SKM-1 treated with dmso at 0.1 percent for 144 hours (cell line): ENCODE measurements at regions not wholly inside any gene's neighbourhood (a gene's known extent, or its start where the extent isn't known, plus 50 kb on each side); places are given as distances from the start of the nearest gene placed in this dataset.
"Not testable (repeated sequence)": the region's sequence is repeated elsewhere in the genome, so short reads cannot be mapped to it uniquely, and the experiment has no call there.

Source experiments
- DNase-seq: peaks from one replicate; lab custom pipeline; 2025; ENCODE audit not compliant: unreplicated experiment; lab: John Stamatoyannopoulos, UW

DNA sequence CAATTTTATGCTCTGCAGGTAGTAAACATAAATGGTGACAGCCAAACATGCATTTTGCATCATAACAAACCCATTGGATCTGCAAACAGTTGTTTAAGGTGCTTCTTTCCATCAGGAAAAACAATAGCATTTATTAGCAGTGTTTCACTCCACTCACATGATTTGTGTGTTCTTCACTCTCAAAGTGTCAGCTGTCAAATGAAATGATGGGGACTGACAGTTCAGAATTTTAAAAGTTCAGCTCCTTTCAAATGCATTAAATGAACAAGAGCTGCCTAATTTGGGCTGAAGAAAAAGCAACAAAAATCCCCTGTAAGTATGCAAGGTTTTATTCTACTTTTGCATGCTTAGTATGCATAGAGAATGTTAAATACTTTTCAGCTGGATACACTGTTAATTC, 145.2 kb upstream of the CDIN1 start:
- no peak for DNase-seq

DNA sequence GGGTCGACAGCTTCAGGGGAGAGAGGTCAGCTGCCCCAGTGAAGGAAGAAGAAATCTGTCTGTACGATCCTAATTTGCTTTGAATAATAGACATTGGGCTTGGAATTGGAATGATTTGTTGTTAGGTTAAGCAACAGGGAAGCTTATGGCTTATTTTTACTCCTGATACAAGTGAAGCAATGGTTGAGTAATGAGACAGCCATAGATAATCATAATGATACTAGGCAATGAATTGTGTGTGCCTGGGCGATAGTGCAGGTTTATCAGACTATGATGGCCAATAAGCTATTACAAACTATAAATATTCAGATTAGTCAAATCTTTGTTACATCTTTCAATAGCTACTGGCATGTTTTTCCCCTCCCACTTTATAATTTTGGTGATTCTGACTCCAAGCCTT, 140.9 kb upstream of the CDIN1 start:
- DNase-seq, result no peak

DNA sequence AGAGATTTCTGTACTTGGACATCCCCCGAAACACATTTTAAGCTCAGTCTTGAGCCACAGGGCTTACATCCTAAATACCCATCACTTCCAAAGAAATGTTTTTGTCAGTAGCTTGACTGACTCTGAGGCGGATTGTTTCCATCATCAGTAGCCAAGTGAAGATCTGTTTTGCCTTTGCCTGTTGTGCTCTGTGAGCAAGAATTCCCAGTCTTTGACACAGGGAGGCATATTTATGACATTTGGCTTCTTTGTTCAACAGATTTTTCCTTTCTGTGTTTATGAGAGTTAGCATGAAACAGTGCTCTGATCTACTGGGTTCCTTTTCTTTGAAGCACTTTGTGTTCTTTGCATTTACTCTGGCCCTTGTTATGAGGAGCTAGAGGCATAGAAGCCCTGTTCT, 132.1 kb upstream of the CDIN1 start:
- DNase-seq, result no peak

DNA sequence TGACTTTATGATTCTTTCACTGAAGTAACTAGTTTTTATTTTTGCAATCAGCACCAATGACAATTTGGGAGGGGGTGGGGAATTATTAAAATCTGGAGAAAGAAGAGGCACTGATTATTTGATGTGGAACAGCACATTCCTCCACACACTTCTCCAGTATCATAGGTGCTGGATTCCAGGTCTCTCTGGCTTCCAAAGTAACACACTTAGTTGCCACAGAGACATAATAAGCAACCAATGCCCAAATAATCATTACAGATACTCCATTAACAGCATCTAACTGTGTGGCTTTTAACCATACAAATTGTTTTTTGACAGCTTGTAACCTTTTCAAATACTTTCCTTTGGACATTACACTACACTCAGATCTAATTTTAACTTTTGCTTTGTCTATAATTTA, 131.0 kb upstream of the CDIN1 start:
- no peak for DNase-seq

DNA sequence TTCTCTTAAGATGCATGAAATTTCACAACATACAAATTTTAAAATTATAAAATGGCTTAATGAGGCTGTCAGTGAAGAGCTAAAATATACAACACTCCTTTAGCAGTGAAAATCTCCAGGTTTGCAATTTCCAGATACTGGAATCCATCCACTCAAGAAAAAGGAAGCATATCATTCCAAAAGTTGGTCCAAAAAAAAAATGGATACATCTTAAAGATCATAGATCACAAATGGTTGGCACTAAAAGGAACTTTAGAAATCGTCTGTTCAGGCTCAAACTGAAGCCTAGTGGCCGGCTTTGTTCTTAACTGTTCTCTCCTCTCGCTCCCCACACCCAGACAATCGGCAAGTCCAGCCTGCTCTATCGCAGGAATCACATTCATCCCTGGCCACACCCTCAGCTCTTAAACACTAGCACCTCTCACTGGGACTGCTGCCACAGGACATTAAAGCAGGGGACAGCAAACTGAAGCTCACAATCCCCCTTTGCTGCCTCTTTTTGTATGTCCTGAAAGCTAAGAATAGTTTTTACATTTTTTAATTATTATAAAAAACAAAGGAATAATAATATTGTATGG, 130.3 kb upstream of the CDIN1 start:
- DNase-seq, result no peak

DNA sequence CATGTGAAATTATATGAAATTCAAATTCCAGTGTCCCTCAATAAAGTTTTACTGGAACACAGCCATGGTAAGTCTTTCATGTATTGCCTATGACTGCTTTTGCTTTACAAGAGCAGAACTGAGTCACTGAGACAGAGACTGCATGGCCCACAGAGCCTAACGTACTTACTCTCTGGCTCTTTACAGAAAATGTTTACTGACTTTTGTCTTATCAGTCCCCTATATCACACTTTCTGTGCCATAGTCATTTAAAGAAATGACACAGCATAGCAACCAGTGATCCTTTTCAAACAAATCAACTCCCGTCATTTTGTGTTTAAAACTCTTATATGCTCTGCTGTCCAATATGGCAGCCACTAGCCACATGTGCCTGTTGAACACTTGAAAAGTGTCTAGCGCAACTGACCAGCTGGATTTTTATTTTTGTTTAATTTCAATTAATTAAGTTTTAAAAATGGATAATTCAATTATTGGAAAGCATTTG, 129.7 kb upstream of the CDIN1 start:
- DNase-seq, result no peak

DNA sequence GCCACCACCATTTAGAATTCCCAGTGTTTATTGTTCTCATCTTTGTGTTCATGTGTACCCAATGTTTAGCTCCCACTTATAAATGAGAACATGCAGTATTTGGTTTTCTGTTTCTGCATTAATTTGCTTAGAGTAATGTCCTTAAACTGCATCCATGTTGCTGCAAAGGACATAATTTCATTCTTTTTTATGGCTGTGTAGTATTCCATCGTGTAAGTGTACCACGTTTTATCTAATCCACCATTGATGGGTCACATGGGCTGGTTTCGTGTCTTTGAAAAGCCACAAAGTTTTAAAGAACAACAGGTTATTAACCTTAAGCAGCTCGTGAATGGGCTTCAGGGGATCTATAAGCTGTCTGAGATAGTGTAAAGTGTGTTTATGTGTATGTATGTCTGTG, 125.2 kb upstream of the CDIN1 start:
- not testable (repeated sequence) for DNase-seq

DNA sequence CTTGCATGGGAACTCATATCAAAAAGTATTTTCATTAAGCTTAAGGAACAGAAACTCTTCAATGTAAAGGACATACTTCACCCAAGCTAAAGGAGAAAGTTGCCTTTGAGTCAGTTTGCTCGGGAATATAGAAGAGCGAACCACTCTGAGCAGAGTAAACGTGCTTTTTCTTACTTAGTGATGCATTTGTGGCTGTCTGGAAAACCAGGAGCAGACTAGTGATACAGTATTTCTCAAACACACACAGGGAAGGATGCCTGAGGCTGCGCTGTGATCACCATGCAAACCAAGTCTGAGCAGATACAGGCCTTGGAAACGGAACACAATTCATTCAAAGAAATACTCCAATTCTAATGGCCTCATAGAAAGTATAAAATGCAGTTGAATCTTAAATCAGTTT, 121.0 kb upstream of the CDIN1 start:
- DNase-seq, result no peak

DNA sequence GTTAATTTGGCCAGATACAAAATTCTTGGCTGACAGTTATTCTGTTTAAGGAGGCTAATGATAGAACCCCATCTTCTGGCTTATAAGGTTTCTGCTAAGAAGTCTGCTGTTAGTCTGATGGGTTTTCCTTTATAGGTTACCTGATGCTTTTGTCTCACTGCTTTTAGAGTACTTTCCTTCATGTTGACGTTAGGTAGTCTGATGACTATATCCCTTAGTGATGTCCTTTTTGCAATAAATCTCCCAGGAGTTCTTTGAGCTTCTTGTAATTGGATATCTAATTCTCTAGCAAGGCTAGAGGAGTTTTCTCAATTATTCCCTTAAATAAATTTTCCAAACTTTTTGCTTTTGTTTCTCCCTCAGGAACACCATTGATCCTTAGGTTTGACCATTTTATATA, 114.1 kb upstream of the CDIN1 start:
- DNase-seq, result no peak

DNA sequence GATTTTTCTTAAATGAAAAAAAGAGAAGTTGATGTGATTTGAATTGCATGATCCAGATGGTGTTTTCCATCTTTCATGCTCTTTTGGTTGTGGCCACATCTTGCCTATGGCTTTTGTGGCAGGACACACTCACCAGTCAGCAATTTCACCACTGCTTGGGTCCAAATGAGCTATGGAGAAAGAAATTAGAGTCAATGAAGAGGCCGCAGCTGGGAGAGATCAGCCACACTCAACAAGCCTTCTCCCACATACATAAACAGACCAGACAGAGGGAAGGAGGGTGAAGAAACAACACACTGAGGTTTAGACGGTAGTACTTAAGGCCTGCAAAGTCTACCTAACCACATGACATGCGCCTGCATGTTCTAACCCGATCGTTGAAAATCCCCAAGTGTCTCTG, 110.7 kb upstream of the CDIN1 start:
- no peak for DNase-seq

DNA sequence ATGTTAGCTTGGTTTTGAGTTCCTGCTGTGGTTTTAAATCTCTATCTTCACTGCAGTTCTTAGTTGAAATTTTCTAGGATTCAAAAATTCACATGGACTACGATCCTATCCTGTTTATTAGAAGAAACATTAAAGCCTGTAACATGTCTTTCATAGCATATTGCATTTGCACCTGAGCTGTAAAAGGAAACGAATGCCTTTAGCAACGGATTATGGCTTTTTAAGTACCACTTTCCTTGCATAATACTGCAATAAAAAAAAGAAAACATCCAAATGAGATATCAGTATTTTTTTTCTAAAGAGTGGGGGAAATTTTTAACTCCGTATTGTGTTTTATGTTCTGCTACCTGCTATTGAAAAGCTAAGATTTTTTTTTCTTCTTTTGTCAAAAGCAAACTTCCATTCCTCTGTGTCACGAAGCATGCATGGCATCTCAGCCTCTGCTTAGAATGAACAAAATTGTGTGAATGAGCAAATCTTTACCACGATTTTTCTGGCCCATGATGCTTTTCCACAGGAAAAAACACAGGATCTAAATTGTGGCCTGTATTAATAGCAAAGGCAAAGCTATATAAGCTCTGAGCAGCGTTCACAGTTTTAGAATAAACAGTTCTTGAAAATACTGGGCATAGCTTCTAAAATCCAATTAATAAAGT, 110.0 kb upstream of the CDIN1 start:
- DNase-seq, result no peak

DNA sequence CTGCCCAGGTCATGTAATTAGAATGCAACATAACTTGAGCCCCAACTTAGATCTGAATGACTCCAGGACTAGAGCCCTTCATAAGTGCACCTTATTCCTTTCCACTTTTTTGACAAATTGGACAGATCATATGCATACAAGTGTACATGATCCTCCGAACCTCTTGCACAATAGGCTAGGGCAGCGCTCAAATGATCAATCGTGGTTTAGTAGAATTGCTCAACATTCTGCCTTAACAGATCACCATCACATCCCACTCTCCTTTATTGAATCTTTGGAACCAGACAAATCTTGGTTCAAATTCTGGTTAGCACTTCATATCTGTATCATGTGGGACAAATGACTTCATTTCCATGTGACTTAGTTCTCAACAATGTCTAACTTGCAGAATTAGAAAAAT, 106.8 kb upstream of the CDIN1 start:
- no peak for DNase-seq

DNA sequence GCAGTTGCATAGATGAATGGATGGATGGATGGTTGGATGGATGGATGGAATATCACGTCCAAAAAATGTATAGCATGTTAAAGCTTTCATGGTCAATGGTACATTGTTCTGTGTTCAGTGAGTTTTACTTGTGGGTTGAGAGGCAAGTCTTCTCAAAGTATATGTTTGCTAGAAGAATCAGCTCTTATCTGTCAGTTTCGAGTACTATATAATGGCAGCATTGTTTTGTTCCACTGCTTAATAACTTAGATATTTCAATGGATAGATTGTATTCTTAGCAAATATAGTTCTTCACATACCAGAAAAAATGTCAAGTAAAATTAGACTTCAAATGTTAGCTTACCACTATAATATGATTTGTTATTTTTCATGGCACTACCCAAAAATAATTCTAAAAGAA, 100.9 kb upstream of the CDIN1 start:
- DNase-seq, result no peak

DNA sequence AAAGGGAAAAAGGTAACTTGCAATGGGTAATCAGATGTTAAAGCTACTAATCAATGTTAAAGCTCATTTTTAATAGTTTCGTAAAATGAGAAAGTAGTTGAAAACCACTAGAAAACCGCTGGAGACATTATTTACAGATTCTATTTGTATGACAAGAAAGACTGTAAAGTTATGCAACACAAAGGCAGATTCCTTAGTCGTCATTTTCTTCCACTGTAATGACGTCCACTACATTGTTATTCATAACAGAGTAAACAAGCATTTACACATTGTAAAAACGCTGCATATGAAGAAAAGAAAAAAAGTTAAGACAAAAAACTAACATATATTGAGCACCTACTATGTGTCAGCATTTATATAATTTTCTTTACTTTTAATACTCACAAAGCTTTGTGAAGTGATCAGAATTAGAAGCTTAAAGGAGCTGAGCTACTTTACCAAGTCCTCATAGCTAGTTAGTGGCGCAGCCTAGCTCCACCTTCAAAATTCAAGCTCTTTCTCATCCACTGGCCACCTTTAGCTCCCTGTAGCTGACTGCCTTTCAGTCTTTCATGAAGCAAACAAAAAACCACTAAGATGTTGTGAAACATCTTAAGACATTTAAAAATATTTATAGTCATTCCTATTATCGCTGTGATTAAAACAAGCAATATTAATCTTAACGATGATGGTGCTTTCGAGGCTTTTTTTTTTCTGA, 100.1 kb upstream of the CDIN1 start:
- DNase-seq, result no peak

DNA sequence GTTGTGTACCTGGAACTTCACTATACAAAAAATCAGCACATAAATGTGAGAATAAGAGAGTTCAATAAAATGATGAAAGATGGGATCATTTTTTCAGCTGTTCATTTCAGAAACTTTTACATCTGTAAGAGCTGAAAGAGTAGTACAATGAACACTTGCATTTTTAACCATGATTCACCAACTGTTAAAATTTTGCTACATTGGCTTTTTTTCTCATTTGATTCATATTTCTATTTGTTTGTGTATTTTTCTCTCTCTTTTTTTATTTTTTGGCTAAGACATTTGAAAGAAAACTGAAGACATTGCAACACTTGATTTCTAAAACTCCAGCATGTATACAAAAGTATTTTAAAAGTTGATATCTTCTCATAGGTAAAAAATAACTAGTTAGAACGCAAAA, 98.3 kb upstream of the CDIN1 start:
- no peak for DNase-seq

DNA sequence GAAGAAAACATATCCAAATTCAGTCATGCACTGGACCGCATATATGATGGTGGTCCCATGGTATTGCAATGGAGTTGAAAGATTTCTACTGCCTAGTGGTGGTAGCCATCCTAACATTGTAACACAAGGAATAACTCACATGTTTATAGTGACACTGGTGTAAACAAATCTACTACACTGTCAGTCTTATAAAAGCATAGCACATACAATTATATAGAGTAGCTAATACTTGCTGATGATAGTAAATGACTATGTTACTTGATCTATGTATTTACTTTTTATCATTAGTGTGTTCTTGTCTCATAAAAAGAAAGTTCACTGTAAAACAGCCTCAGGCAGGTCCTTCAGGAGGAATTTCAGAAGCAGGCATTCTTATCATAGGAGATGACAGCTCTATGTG, 96.0 kb upstream of the CDIN1 start:
- DNase-seq, result no peak

DNA sequence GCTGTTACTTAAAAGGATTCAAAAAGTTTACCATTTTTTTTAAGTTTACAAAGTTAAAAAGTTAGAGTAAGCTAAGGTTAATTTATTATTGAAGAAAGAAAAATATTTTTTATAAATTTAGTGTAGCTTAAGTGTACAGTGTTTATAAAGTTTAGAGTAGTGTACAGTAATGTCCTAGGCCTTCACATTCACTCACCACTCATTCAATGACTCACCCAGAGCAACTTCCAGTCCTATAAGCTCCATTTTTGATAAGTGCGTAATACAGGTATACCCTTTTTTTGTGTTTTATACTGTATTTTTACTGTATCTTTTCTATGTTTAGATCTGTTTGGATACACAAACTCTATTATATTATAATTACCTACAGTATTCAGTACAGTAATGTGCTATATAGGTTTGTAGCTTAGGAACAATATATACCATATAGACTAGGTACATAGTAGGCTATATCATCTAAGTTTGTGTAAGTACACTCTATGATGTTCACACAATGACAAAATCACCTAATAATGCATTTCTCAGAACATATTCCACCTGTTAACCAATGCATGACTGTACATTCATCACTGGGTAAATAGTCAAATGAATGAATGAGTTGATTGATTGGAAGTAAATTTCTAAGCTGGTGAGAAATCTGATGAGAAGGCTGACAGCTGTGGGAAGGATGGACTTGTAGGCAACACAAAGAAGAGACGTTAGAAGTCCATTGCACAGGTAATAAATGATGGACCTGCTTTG, 95.2 kb upstream of the CDIN1 start:
- DNase-seq, result no peak

DNA sequence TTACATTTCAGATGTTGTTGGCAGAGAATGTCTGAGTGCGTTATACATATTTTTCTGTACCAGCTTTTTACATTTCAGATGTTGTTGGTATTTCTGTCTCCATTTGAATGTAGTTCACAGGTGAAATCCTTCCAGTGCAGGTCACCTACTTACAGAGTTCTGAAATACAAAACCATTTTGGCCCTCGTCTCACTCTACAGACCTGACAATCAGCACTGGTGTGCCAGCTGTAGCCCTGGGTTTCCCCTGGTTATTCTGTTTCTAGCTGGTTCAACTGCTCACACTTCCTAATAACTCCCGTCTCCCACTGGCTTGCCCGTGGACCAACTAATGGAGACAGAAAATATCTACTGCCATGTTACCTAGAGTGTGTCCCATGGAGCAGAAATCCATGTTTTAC, 87.5 kb upstream of the CDIN1 start:
- DNase-seq, result no peak

DNA sequence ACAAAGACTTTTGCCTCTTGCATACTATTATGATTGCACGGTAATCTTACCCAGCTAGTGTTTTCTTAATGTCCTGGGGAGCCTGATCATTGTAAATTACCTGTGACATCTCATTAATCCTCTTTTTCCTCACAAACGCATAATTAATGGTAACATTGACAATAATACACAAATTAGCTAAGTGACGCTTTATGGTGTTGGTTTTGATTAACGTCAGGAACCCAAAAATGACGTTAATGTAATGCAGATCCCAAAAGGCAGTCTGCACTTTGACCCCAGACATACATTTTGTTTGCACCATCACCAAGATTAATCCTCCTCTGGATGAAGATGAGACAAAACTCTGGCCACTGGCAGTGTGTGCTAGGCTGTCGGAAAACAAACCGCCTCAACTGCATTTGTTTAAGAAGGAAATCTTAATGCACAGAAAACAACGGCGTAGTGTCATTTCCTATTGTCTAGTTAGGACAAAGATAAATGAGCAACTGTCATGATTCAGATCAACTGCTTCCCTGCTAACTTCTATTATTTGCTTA, 83.9 kb upstream of the CDIN1 start:
- no peak for DNase-seq

DNA sequence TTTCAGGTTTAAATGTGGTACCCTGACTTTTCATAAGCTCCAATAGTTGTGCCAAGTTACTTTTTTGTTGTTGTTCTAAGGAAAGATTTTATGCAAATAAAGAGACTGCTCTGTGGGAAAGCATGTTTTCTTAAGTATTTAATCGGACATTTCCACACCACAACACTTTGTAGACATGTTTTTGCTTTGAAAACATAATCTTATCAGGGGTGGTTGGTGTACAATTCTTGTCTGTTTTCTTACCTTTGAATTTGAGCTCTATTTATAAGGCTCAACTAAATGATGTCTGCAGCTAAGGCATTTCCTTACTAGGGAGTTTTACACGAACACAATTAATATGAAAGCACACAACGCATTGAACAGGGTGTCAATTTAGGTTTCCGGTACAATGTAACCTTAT, 81.5 kb upstream of the CDIN1 start:
- DNase-seq, result no peak

DNA sequence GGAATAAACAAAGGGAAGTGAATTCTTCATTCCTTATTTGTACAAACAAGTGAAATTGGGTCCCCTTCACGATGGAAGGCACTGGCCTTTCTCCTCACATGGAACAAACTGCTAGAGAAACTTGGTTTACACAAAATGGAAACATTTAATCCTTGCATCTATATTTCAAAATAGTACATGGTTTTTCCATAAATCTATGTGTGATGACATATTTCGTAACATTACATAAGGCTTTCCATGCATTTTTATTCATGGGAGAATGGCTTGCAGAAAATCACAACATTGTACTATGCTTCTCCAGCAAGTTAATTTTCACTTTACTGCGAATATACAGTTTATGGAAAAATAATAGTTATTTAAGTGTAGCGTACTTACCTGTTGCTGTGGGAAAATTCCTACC, 81.0 kb upstream of the CDIN1 start:
- no peak for DNase-seq

DNA sequence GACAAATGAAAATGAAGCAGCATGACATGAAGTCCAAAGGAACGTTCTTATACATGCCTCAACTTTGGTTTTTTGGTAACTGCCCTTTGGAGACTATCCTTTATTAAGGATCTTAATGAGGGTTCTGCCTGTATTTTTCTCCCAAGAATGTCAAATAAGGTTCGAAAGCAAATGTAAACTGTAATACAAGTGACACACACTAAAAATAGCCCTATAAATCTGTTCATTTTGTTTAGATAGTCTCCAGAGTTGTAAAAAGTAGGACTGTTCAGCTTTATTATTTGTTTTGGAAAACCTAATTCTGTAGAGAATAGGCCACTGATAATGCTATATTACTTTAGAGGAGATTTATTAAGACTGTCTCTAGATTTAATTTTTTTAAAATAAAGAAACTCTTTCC, 80.5 kb upstream of the CDIN1 start:
- no peak for DNase-seq
